GM21367 (cell line): ENCODE measurements at regions not wholly inside any gene's neighbourhood (a gene's known extent, or its start where the extent isn't known, plus 50 kb on each side); places are given as distances from the start of the nearest gene placed in this dataset.
A peak's percentile ranks its signal among the peaks of the same experiment; 100 is the strongest.

Source experiments
- ATAC-seq: cut with Tn5 transposase; IDR thresholded peaks from one replicate; pipeline ENCODE4 v1.9.1; 2021; ENCODE audit not compliant: unreplicated experiment

DNA sequence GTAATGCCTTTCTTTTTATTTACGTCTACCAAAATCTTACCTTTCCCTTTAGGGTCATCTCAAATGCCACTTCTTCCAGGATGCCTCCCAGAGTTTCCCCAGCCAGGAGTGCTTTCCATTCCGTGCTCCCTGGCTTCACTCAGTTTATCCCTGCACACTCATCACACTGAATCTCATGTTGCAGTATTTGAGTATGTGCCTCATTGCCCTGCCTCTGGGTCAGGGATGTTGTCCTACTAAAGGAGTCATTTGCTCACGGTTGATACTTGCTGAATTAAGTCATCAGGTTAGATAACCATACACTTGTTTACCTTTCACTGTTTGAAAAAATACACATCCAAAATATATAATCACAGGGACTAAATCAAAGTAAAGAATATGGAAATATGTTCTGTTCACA, 356.2 kb upstream of the GATB start:
- no peak for ATAC-seq

DNA sequence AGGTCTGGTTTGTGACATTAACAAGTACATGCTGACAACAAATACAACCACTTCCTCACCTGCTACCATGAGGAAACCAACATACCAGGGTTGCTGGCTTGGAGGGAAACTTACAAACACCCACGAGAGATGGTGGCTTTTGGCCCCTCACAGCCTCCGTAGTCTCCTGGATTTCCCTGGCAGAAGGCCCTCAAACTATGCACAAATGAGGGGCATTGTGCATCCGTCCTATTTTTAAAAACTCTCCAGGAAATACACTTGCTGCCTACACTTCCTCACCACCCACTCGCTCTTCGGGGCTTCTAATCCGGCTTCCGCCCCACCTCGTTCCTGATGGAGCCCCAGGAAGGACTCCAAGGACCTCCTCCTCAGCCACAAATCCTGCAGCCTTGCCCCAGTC, 355.0 kb upstream of the GATB start:
- no peak for ATAC-seq

DNA sequence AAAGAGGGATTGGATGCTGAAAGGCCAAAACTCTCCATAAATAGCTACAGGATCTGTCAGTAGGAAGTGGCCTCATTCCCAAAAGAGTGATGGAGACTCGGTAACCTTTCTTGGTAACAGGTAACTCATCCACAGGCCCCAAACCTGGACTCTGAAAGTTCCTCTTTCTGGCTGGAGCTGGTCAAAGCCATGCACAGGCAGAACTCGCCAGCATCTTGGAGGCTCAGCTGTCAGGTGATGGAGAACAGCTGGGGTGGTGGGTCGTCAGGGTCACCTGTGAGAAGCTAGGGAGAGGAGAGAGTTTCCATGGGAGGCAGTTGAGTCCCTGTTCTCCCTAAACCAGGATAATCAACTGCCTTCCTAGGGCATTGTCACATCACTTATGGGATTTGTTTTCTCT, 354.3 kb upstream of the GATB start:
- ATAC-seq = no peak

DNA sequence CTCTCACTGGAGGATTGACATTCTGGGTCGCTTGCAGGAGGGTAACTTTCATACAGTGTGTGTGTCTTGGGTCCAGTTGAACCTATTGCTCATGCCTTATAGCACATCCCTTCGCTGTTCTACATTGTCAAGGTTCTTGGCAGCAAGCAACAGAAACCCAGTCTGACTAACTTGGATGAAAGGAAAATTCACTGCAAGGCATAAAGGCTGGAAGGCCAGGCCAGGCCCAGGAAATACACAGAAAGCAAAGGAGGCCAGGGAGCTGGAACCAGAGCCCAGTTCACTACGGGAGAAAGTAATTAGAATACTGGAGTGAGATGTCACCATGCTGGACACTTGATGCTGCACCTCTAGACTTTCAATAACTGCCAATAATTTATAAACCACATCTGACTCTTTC, 353.8 kb upstream of the GATB start:
- ATAC-seq = no peak

DNA sequence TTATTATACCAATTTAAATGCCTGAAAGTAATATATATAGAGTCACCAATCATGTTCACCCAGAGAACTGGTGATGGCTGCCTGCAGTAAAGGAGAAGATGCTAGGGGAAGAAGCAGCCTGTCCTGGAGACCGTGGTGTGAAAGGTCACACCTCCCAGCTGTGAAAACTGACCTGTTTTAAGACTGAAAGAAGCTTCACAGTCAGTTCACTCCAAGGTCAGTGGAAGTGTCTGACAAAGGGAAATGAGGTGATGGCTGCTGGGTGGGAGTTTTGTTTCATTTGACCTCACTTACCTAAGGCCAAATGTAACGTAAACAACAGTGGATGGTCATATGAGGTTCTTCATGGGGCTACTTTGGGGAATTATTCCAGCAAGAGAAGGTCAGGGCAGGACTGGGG, 352.1 kb upstream of the GATB start:
- ATAC-seq = peak; percentile 57

DNA sequence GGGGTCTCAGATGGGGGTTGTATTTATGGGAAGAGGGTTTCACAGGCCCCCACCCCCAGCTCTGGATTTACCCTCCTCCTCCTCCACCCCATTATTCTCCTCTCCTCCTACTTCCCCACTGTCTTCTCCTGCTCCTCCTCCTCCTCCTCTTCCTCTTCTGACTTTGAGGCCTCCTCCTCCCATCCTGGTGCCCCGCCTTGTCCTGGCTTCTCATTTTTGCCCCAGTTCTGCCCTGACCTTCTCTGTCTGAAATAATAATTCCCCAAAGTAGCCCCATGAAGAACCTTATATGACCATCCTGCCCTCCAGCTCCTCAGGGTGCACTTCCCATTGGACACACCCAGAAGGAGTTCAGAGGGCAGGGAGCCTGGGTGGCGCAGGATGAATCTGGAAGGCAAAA, 351.4 kb upstream of the GATB start:
- no peak for ATAC-seq

DNA sequence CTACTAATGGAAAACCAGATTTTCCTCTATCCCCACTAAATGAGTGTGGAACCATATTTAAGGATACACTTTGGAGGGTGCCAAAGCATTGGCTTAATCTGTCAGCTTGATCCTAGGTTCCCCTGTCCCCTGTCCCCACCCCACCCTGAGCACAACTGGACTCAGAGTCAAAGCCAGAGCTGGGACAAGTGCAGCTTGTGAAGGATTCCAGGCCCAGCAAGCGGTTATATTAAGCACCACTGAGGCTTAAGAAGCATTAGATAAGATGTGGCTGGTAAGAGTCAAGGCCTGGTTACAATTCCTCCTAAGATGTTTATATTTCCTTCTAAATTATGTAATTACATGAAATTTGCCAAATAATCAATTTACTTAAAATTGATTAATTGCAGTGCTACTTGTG, 350.0 kb upstream of the GATB start:
- no peak for ATAC-seq

DNA sequence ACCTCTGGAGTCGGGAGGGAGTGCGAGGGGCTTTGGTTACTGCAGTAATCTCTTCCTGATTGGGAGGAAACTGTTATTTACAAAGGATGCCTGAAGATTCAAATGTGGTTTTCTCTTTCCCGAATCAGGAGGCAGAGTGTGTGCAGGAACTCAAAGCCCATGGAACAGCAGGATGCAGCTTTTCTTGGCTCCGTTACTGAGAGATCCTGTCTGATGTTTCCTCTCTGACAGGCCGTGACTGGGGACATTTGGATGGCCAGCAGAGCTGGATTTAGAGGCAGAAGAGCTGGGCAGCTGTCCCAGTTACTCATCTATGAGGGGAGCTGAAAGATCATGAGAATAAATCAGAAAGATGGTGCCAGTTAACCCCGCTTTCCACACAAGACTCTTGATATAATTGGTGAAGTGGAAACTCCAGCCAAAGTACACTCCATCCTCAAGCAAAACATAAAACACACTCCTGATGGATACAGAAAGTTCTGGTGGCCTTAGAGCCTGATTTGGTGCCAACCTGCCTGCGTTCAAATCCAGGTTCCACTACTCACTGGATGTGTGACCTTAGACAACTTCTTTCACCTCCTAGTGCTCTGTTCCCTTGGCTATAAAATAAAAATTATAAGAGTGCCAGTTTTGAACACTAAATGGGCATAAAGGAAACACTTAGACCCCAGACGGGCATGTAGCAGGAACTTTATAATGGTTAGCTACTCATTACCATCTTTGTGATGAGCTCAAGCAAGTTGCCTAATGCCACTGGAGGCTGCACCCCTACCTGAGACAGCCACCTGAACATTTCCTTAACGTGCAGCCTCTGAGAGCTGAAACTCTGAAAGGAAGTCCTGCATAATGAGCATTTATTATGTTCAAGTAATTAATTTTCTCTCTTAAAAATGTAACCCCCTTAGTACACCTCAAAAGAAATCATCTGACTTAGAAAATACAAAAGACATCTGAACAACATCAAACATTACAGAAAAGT, 349.0 kb upstream of the GATB start:
- no peak for ATAC-seq

DNA sequence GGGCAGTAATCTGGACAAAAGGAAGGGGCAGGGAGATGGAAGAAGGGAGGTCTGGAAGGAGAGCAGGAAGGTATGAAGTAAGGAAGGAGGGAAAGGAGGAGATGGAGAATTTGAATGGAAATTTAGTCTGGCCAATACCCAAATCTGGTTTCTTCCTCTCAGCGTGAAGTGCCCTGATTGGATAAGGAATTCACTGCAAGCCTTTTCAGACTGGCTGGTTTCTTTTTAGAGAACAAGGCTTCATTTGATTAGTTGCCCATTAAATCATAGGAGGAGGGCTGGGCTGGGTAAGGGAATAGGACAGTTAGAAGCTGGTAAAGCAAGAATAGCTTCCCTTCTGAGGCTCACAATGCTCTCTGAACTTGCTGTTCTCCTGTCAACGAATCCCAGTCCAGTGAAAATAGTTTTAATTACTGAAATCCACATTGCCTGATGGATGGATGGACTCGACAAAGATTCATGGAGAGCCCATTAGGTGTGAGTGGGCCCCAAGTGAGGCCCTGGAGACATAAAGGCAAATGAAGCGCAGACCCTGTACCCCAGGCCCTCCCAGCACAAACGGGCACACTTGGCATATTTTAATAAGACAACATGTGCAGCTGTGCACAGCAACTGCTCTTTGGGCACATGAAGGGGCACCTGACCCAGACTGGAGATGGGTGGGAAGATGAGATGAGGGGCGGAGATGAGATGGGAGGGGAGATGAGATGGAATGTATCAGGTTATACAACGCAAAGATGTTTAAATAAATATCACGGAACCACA, 347.1 kb upstream of the GATB start:
- no peak for ATAC-seq

DNA sequence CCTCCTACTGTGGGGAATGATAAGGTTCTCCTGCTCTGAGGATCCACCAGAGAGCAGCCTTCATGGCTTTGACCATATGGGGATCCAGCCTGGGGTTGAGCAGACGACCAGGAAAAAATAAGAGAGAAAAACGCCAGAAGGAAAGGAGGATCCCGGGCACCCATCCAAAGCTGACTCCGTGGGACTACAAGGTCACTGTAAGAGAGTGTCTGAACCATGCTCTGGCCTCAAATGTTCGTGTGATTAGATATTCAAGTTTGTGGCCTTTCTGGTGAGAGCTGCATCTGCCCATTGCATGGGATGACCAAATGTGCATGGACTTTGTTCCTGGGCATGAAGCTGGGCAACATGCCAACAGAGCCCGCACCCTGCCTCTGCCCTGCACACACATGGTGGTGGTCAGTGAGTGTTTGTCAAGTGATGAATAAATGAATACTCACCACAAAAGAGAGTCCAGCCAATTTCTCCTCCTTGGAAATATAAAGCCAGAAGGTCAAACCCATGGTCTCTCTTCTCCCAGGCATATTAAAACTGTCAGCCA, 346.0 kb upstream of the GATB start:
- no peak for ATAC-seq

DNA sequence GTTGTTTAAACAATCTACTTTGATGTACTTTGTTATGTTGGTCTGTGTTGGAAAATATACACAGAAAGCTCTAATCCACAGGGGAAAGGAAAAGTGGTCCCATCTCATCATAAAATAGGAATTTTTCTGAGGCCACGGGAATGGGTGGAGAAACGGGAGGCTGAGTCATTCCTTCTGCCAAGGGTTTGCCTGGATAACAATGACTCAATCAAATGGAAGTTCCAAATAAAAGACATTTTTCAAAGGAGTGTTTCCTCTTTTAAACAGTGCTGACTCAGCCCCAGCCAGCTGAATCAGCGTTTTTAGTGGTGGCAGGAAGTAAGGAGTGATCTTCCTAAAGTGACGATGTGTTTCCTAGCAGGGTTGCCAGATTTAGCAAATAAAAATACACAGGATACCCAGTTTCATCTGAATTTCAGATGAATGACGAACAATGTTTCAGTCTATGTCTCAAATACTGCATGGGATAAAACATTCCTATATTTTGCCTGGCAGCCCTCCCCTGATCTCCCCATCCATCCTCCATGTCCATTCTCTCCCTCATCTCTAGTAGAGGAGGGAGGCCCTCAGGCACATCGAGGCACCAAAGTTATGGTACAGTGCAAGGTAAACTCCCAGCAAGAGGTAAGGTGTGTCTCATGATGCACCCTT, 345.4 kb upstream of the GATB start:
- ATAC-seq = no peak

DNA sequence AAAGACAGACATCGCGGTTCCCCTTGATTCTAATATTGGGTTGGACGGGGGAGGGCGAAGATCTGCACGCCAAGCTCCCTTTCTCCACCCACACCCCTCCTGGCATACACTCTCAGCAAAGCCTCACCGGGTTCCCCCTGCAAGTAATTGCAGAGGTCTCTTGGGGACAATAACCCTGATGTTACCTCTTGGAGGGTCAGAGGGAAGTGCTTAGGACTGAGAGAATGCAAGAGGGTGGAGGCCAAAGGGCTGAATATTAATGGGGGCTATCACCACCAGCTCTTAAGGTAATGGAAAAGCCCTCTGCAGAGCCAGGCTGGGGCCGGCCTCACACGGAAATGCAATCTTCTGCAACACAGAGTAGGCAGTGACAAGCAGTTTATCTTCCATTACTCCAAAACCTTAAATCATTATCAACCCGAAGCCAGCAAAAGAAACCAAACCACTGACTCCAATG, 344.1 kb upstream of the GATB start:
- no peak for ATAC-seq

DNA sequence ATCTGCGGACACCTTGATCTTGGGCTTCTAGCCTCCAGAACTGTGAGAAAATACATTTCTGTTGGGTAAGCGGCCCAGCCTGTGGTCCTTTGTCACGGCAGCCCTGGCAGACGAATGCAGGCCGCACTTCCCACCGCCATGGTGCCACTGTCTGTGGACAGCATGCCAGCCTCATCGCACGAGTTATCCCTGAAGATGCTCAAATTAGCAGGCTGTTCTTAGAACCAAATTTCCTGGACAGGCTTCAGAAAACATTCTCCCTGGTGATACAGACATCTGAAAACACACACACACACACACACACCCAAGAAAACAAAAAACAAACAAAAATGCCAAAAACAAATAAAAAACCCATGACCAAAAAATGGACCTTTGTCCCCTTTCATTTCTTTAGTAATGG, 343.5 kb upstream of the GATB start:
- no peak for ATAC-seq

DNA sequence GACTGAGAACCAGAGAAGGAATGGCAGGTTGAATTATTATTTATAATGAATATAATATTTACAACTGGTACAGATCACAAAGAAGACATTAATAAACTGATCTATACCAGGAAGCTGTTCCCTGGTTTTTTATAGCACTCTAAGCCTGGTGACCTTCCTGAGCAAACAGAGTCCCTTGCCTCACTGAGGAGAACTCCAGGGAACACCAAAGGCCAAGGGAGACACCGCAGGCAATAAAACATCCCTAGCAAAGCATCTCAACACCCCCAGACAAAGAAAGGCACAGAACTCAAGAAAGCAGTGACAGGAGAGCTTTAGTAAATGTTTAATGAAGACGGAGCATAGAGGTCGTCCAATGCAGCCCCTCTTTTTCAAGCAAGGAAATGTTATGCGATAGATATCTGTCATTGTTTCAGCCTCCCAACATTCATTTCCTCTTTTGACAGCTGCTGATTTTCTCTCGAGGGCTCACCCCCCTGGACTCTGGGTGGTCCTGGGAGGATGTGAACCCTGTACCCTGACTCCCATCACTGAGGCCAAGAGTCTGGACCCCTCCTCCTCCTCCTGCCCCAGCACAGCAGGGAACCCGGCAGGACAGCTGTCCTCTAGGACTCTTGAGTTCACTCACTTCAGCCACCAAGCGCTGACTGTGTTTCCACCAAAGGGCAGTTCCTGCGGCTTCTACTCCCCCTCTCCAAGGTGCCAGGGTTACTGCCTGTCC, 342.5 kb upstream of the GATB start:
- no peak for ATAC-seq

DNA sequence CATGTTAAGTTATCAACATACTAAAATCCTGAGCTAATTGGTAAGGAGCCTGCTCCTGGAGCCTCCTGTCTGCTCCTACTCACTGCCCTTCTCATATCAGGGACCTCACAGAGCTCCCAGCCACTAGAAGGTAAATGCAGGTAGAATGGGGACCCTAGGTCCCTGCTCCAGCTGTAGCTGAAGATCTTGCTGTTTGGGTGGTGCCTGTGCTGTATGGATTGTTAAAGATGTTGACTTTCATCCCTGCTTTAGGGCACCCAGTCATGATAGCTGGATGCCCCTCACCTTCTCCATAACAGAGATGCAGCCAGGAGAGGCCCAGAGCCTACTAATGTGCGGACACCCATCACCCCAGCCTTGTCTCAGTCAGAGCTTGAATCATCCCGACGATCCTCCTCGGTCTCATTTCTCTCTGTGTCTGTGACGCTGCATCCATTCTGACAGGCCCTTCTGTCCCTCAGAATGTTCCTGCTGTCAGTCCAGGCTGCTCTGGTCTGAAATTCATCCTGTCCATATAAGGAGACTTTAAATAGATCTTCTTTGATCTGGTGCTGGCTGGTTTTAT, 341.7 kb upstream of the GATB start:
- ATAC-seq = no peak

DNA sequence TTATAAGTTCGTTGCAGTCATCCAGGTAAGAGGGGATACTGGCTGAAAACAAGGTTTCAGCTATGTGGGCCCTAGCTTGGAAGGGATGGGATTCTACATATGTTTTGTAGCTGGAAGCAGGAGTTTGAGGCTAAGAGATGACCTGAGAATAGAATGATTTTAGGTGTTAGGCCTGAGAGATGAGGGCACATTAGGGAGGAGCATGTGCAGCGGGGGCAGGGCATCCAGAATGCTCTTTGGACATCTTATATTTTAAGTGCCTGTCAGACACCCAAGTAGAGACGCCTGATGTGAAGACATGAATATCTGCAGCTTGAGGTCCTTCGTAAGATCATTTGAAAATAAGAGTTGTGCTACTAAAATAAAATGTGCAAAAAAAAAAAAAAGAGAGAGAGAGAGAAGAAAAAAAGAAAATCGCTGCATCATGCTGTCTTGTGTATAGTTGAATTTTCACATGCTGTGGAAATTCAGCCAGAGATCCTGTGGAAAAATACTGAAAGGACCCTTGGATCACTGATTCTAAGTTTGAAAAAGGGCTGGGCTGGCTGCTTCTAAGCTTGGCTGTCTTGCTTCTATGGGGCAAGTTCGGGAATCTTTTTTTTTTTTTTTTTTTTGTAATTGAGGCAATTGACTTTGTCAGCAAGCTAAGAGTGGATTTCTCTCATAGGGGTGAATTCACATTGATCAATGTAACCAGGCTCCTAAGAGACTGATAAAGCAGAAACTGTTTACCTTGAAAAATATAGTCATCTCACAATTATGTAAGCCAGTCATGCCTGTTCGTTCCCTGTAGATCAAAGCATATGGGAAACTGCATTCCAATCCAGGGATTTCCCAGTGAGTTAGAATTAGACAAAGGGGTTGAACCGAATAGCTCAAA, 341.0 kb upstream of the GATB start:
- no peak for ATAC-seq

DNA sequence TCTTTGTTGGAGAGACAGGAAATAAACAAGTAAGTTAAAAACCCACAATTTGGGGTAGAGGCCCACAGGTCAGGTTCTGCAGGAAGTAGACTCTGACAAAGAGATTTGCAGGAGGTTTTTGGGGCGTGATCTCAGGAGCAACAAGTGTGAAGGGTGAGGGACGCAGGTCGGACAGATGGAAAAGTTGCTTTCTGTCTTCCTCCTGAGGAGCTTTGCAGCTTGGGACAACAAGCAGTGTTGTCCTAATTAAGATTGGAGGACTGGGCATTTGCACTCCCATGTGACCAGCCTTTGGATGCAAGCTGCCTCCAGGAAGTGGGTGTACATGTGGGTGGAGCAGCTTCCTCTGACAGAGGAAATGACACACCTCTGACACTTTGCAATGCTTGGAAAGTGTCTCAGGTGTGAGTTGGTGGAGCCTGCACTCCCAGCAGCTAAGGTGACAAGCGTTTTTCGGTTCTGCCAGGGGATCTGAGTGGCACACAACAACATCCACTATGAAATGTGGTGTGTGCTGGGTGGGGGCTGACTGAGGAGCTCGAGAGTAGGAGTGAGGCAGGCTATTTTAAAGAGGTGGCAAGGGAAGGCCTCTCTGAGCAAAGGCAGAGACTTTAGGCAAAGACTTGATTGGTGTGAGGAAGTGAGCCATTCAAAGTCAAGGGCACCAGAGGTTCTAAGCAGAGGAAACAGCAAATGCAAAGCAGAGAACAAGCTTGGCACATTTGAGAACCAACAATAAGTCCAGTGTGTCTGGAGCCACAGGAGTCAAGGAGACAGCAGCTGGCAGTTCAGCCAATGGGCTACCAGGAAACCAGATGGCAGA, 339.8 kb upstream of the GATB start:
- no peak for ATAC-seq

DNA sequence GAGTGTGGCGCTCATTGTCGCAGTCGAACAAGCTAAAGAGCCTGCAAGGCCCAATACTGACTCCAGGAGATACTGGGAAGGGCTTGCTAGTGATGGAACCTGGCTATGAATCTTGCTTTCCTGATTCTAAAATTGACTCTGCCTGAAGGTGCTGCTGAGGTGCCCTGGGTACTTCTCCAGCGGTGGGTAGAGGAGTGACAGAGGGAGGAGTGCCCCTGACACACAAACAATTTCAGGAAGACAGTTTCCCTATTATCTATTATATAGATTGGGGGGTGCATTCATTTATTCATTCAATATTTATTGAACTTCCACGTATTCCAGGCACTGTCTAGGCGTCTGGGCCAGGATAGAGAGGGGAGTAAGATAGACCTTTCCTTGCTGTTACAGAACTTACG, 339.2 kb upstream of the GATB start:
- ATAC-seq = no peak

DNA sequence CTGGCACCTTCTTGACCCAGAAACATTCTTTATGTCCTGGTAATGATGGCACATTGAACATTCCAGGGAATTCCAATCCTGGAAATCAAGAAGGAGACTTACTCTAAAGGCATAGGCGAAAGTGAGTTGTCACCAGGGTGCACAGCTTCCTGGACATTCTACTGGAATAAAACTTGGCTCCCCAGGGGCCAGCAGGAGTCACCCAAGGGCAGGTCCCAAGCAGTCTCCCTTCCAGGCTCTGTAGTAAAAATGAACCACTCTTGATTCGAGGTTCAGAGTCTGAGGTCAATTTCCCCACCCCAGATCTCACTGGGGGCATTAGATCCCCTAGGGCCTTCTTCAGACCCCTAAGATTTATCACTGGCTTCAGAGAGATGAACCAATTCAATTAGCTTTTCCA, 338.7 kb upstream of the GATB start:
- no peak for ATAC-seq
